ENCODE measurements at regions not wholly inside any gene's neighbourhood (a gene's known extent, or its start where the extent isn't known, plus 50 kb on each side); places are given as distances from the start of the nearest gene placed in this dataset.
"Not testable (repeated sequence)": the region's sequence is repeated elsewhere in the genome, so short reads cannot be mapped to it uniquely, and the experiment has no call there.

- DNase-seq (ENCODE audit: low read depth): no peak
These were observed 201.9 kb upstream of the SHH start for GRCh38 chr7:156014201-156014600.

GRCh38 chr7:156012412-156012811 is 200.1 kb upstream of the SHH start:
- DNase-seq (ENCODE audit: low read depth): no peak

GRCh38 chr7:156009569-156009968 is 197.3 kb upstream of the SHH start:
- DNase-seq (ENCODE audit: low read depth): no peak

- not testable (repeated sequence) for DNase-seq (ENCODE audit: low read depth)
These were observed 194.6 kb upstream of the SHH start for GRCh38 chr7:156006876-156007275.

- no peak for DNase-seq (ENCODE audit: low read depth)
These were observed 193.8 kb upstream of the SHH start for GRCh38 chr7:156006024-156006423.

- DNase-seq (ENCODE audit: low read depth): no peak
These were observed 193.0 kb upstream of the SHH start for GRCh38 chr7:156005202-156005691.

GRCh38 chr7:156004265-156005201 is 192.3 kb upstream of the SHH start:
- no peak for DNase-seq (ENCODE audit: low read depth)

- no peak for DNase-seq (ENCODE audit: low read depth)
These were observed 191.2 kb upstream of the SHH start for GRCh38 chr7:156003220-156004162.

- no peak for DNase-seq (ENCODE audit: low read depth)
These were observed 190.3 kb upstream of the SHH start for GRCh38 chr7:156002362-156003066.

- no peak for DNase-seq (ENCODE audit: low read depth)
These were observed 189.4 kb upstream of the SHH start for GRCh38 chr7:156001496-156002260.

GRCh38 chr7:156000601-156001396 is 188.5 kb upstream of the SHH start:
- DNase-seq (ENCODE audit: low read depth): no peak

- DNase-seq (ENCODE audit: low read depth): no peak
These were observed 187.6 kb upstream of the SHH start for GRCh38 chr7:155999631-156000489.

- DNase-seq (ENCODE audit: low read depth): no peak
These were observed 186.7 kb upstream of the SHH start for GRCh38 chr7:155998766-155999630.

GRCh38 chr7:155998328-155998691 is 186.0 kb upstream of the SHH start:
- peak; percentile 41 for DNase-seq (ENCODE audit: low read depth)

- no peak for DNase-seq (ENCODE audit: low read depth)
These were observed 185.4 kb upstream of the SHH start for GRCh38 chr7:155997431-155998327.

GRCh38 chr7:155996718-155997280 is 184.5 kb upstream of the SHH start:
- DNase-seq (ENCODE audit: low read depth): no peak

GRCh38 chr7:155995183-155995612 is 182.9 kb upstream of the SHH start:
- DNase-seq (ENCODE audit: low read depth): no peak
